ENCODE measurements at regions not wholly inside any gene's neighbourhood (a gene's known extent, or its start where the extent isn't known, plus 50 kb on each side); places are given as distances from the start of the nearest gene placed in this dataset.

- Histone ChIP-seq H2BK20ac (ENCODE audit: low read length) (no peak overlapping the region), H2BK120ac (replicated peaks; ENCODE audit: low read depth, low read length) (no peak overlapping the region), H3K27me3 (replicated peaks in 1 of 4; ENCODE audit: control insufficient read depth in 3 of 4, extremely low read depth in 1 of 4, insufficient read depth in 3 of 4, low read length in 3 of 4) (no peaks in the 10 kb centered on the region), H3K79me1 (ENCODE audit: low read depth, low read length) (no peaks in the 10 kb centered on the region), H4K8ac (ENCODE audit: extremely low read depth, insufficient read depth, low read length) (no peak overlapping the region), H2BK12ac (ENCODE audit: low read depth, low read length) (no peak overlapping the region), H4K91ac (replicated peaks; ENCODE audit: insufficient read length, low read length) (no peak overlapping the region), H3K79me2 (ENCODE audit: control insufficient read depth in 1 of 2, insufficient read depth in 2 of 2, low read length in 2 of 2) (no peaks in the 10 kb centered on the region), H3K18ac (ENCODE audit: extremely low read depth, low read length) (no peak overlapping the region), H3K9ac (replicated peaks in 1 of 4; ENCODE audit: extremely low read depth in 1 of 4, low read depth in 3 of 4, low read length in 3 of 4) (no peak overlapping the region), H3K36me3 (ENCODE audit: control insufficient read depth in 2 of 4, insufficient read depth in 4 of 4, low read length in 3 of 4) (no peaks in the 10 kb centered on the region), H3K4ac (replicated peaks; ENCODE audit: insufficient read length, low read depth, low read length) (no peak overlapping the region), H3K4me3 (ENCODE audit: extremely low read depth in 1 of 4, insufficient read depth in 2 of 4, low read depth in 3 of 4, low read length in 4 of 4) (no peak overlapping the region), H4K20me1 (replicated peaks in 1 of 2; ENCODE audit: control insufficient read depth in 1 of 2, insufficient read depth in 2 of 2, low read length in 2 of 2) (no peaks in the 10 kb centered on the region), H2BK5ac (ENCODE audit: low read depth, low read length) (no peak overlapping the region), H2BK15ac (ENCODE audit: low read length) (no peak overlapping the region), H4K5ac (ENCODE audit: insufficient read length, low read depth, low read length) (no peak overlapping the region), H3K4me2 (ENCODE audit: insufficient read depth in 1 of 2, low read depth in 2 of 2, low read length in 2 of 2) (no peak overlapping the region), H3K23me2 (ENCODE audit: low read depth, low read length) (no peaks in the 10 kb centered on the region), H2AK5ac (ENCODE audit: low read depth, low read length) (no peak overlapping the region), H3K56ac (replicated peaks; ENCODE audit: insufficient read length, low read depth, low read length) (no peak overlapping the region), H2AFZ (ENCODE audit: low read length) (no peak overlapping the region), H3K27ac (ENCODE audit: low read depth, low read length) (no peak overlapping the region), H3K4me1 (replicated peaks in 1 of 4; ENCODE audit: control insufficient read depth in 3 of 4, insufficient read depth in 4 of 4, low read length in 3 of 4) (no peaks in the 10 kb centered on the region), H3K9me3 (ENCODE audit: insufficient read depth in 2 of 2, low read depth in 1 of 2, low read length in 1 of 2) (no peaks in the 10 kb centered on the region), H3K23ac (ENCODE audit: insufficient read length) (no peak overlapping the region), H3K14ac (ENCODE audit: insufficient read length) (no peak overlapping the region)
- FAIRE-seq (no peak), DNase-seq (ENCODE audit: low read depth in 1 of 2, low spot score in 2 of 2) (no peak)
- 83% methylated on average over 2 of the region's 2 CpGs; no CpG with 5 or more reads in 1 of the 2 experiments for WGBS, 2 experiments (ENCODE audit: extremely low coverage in 1 of 2, insufficient coverage in 1 of 2, insufficient read length in 1 of 2, insufficient replicate concordance in 2 of 2, low coverage in 1 of 2, low lambda C conversion rate in 2 of 2, missing lambda C conversion rate in 1 of 2)
- POLR2A ChIA-PET (ENCODE audit: partially characterized antibody): interaction anchor here (0.8 kb wide), 1 partner anchor 13 kb away, joined by 3 read pairs; no protein-coding TSS in a partner anchor
- TF ChIP-seq TBP (IDR thresholded peaks at IDR 0.05; ENCODE audit: low read depth, low read length): no peak
- TF ChIP-seq, protein P1, sequence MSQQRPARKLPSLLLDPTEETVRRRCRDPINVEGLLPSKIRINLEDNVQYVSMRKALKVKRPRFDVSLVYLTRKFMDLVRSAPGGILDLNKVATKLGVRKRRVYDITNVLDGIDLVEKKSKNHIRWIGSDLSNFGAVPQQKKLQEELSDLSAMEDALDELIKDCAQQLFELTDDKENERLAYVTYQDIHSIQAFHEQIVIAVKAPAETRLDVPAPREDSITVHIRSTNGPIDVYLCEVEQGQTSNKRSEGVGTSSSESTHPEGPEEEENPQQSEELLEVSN (IDR thresholded peaks at IDR 0.05): no peak
- no peak for TF ChIP-seq SAP30 (IDR thresholded peaks at IDR 0.05; ENCODE audit: insufficient read depth, insufficient replicate concordance, low read length)
- TF ChIP-seq BACH1 (IDR thresholded peaks at IDR 0.05; ENCODE audit: low read length): no peak
- TF ChIP-seq RAD21 (IDR thresholded peaks at IDR 0.05 in 1 of 2, conservative IDR thresholded peaks at IDR 0.05 in 1 of 2; ENCODE audit: low read depth in 2 of 2, low read length in 2 of 2): no peak
- TF ChIP-seq SIRT6 (IDR thresholded peaks at IDR 0.05; ENCODE audit: low read length): no peak
- no peak for TF ChIP-seq CTBP2 (IDR thresholded peaks at IDR 0.05; ENCODE audit: borderline replicate concordance, insufficient read depth, insufficient read length, low read length)
- CTCF ChIA-PET (ENCODE audit: partially characterized antibody): no interaction called here
These were observed 817.0 kb downstream of the SORCS1 start for GRCh38 chr10:106347547-106347946.
